Right atrium auricular region (tissue), 2 donors: ENCODE measurements at regions not wholly inside any gene's neighbourhood (a gene's known extent, or its start where the extent isn't known, plus 50 kb on each side); places are given as distances from the start of the nearest gene placed in this dataset.

ENCODE experiments used
- DNase-seq: peaks from one replicate; pipeline ENCODE4 v3.0.0-alpha.2; 2019; ENCODE audit warnings: low spot score
- H3K27ac ChIP-seq, 2 donors: fragments of 200-600 bp; sonication (generic); 1 replicate in 1 of 2; 2 replicates in 1 of 2; pipeline ENCODE4 v1.5.1; 2016 to 2019
- H3K27me3 ChIP-seq, 2 donors: fragments of 200-600 bp; sonication (generic); one replicate each; pipeline versions ENCODE4 v1.5.1 to v1.6.0; 2017 to 2019
- H3K36me3 ChIP-seq: fragments of 200-600 bp; sonication (generic); one replicate; pipeline ENCODE4 v1.5.1; 2016
- H3K4me1 ChIP-seq, 2 donors: fragments of 200-600 bp; sonication (generic); one replicate each; pipeline versions ENCODE4 v1.5.1 to v1.6.0; 2017 to 2019
- H3K4me3 ChIP-seq, 2 donors: fragments of 200-600 bp; sonication (generic); 1 replicate in 1 of 2; 2 replicates in 1 of 2; pipeline ENCODE4 v1.5.1; 2017 to 2019; ENCODE audit warnings: mild to moderate bottlenecking in 1 of 2, moderate library complexity in 1 of 2
- H3K9me3 ChIP-seq, 2 donors: fragments of 200-600 bp; sonication (generic); one replicate each; pipeline ENCODE4 v1.5.1; 2019
- CTCF ChIP-seq, 2 donors: fragments of 200-600 bp; sonication (generic); IDR thresholded peaks; one replicate each; pipeline ENCODE4 v1.5.1; 2019; ENCODE audit warnings: antibody characterized with exemption in 2 of 2

GRCh38 chr5:125038477-125038876 lies 292.0 kb upstream of the ZNF608 start:
- no peak overlapping the region for H3K27ac ChIP-seq
- no peak for TF ChIP-seq CTCF (IDR thresholded peaks at IDR 0.05)
- peaks cover 0 to 16% of the 10 kb centered on the region in 2 donors for H3K4me1 ChIP-seq
- no peaks in the 10 kb centered on the region for H3K27me3 ChIP-seq
- H3K4me3 ChIP-seq = no peak overlapping the region
- DNase-seq = no peak
- H3K9me3 ChIP-seq = no peaks in the 10 kb centered on the region
- H3K36me3 ChIP-seq = no peaks in the 10 kb centered on the region

- Histone ChIP-seq H3K36me3 (no peaks in the 10 kb centered on the region), H3K4me3 (no peak overlapping the region), H3K9me3 (no peaks in the 10 kb centered on the region), H3K27me3 (no peaks in the 10 kb centered on the region), H3K4me1 (peaks cover 0 to 33% of the 10 kb centered on the region in 2 donors), H3K27ac (no peak overlapping the region)
- no peak for DNase-seq
- no peak for TF ChIP-seq CTCF (IDR thresholded peaks at IDR 0.05)
These were observed 295.4 kb upstream of the ZNF608 start for GRCh38 chr5:125041798-125042197.

GRCh38 chr5:125042261-125042890 lies 295.9 kb upstream of the ZNF608 start:
- Histone ChIP-seq H3K36me3 (no peaks in the 10 kb centered on the region), H3K27me3 (no peaks in the 10 kb centered on the region), H3K27ac (peak overlapping the region in 1 of 2 donors; percentile 68), H3K9me3 (no peaks in the 10 kb centered on the region), H3K4me3 (no peak overlapping the region), H3K4me1 (peaks cover 0 to 33% of the 10 kb centered on the region in 2 donors)
- TF ChIP-seq CTCF (IDR thresholded peaks at IDR 0.05) = no peak
- no peak for DNase-seq

GRCh38 chr5:125043781-125044391 lies 297.4 kb upstream of the ZNF608 start:
- Histone ChIP-seq H3K36me3 (no peaks in the 10 kb centered on the region), H3K27ac (peak overlapping the region in 1 of 2 donors; percentile 68), H3K4me3 (no peak overlapping the region), H3K27me3 (no peaks in the 10 kb centered on the region), H3K9me3 (no peaks in the 10 kb centered on the region), H3K4me1 (peaks cover 0 to 33% of the 10 kb centered on the region in 2 donors)
- no peak for DNase-seq
- no peak for TF ChIP-seq CTCF (IDR thresholded peaks at IDR 0.05)

- H3K4me3 ChIP-seq = no peak overlapping the region
- DNase-seq = no peak
- no peaks in the 10 kb centered on the region for H3K27me3 ChIP-seq
- no peaks in the 10 kb centered on the region for H3K36me3 ChIP-seq
- H3K4me1 ChIP-seq = peaks cover 0 to 33% of the 10 kb centered on the region in 2 donors
- TF ChIP-seq CTCF (IDR thresholded peaks at IDR 0.05) = no peak
- H3K9me3 ChIP-seq = no peaks in the 10 kb centered on the region
- H3K27ac ChIP-seq = peak overlapping the region in 1 of 2 donors; percentile 68
These were observed 298.2 kb upstream of the ZNF608 start for GRCh38 chr5:125044491-125045282.
